T-cell (primary cell): ENCODE measurements at regions not wholly inside any gene's neighbourhood (a gene's known extent, or its start where the extent isn't known, plus 50 kb on each side); places are given as distances from the start of the nearest gene placed in this dataset.

Source experiments
- ATAC-seq, 4 experiments: fragments of 200-7000 bp in 3 of 4; fragments of 150-1000 bp in 1 of 4; cut with Tn5 transposase; replicated peaks in 1 of 4; 1 replicate in 3 of 4; 2 replicates in 1 of 4; pipeline ENCODE4 v1.10.0; 2021; ENCODE audit warnings: moderate library complexity in 3 of 4, mild to moderate bottlenecking in 2 of 4, moderate number of reproducible peaks in 1 of 4
- CTCF ChIA-PET, 2 donors: fragments of 300-600 bp; sonication (Branson Sonifier 250); formaldehyde crosslinking; loops; one replicate each; lab custom pipeline; 2022; ENCODE audit warnings: antibody characterized with exemption in 2 of 2; lab: Charles Lee
- POLR2A ChIA-PET, 2 donors: fragments of 300-600 bp; sonication (Branson Sonifier 250); formaldehyde crosslinking; loops; one replicate each; lab custom pipeline; 2022; ENCODE audit warnings: antibody characterized with exemption in 2 of 2; lab: Charles Lee
- DNase-seq, 35 experiments: peaks; one replicate each; pipeline versions ENCODE4 v3.0.0 to v3.0.0-alpha.2; 2013 to 2023
- H3K27ac ChIP-seq: one replicate; pipeline ENCODE4 v1.5.1; 2013; ENCODE audit warnings: low read length
- H3K27me3 ChIP-seq, 2 experiments: replicated peaks in 1 of 2; 1 replicate in 1 of 2; 2 replicates in 1 of 2; pipeline versions ENCODE4 v1.6.1 to v1.7.0; 2013; ENCODE audit warnings: low read length in 1 of 2, mixed read lengths in 1 of 2; ENCODE audit not compliant: control insufficient read depth in 2 of 2, insufficient read depth in 2 of 2; ENCODE audit errors: extremely low read depth in 1 of 2
- H3K36me3 ChIP-seq, 2 donors: 1 replicate in 1 of 2; 2 replicates in 1 of 2; pipeline versions ENCODE4 v1.6.1 to v1.7.0; 2013; ENCODE audit warnings: low read length in 1 of 2; ENCODE audit not compliant: control insufficient read depth in 2 of 2, insufficient read depth in 1 of 2; ENCODE audit errors: extremely low read depth in 1 of 2
- H3K4me1 ChIP-seq, 2 experiments: 1 replicate in 1 of 2; 2 replicates in 1 of 2; pipeline versions ENCODE4 v1.6.1 to v1.7.0; 2013; ENCODE audit warnings: low read length in 2 of 2, mixed read lengths in 1 of 2; ENCODE audit not compliant: insufficient read depth in 2 of 2, control insufficient read depth in 1 of 2; ENCODE audit errors: extremely low read depth in 1 of 2
- H3K4me3 ChIP-seq, 2 donors: 1 replicate in 1 of 2; 2 replicates in 1 of 2; pipeline versions ENCODE4 v1.5.1 to v1.7.0; 2013; ENCODE audit warnings: mild to moderate bottlenecking in 2 of 2, low read length in 1 of 2, moderate library complexity in 1 of 2; ENCODE audit not compliant: control insufficient read depth in 1 of 2; ENCODE audit errors: extremely low read depth in 1 of 2
- H3K9me3 ChIP-seq: 2 replicates; pipeline ENCODE4 v1.7.0; 2013
- H3K27ac Mint-ChIP-seq, 2 donors: one replicate each; pipeline ENCODE4 v1.8.0; 2020 to 2021; ENCODE audit warnings: mild to moderate bottlenecking in 2 of 2, mixed read lengths in 2 of 2
- H3K27me3 Mint-ChIP-seq, 2 donors: one replicate each; pipeline ENCODE4 v1.8.0; 2021 to 2022; ENCODE audit warnings: mixed read lengths in 2 of 2
- H3K36me3 Mint-ChIP-seq: one replicate; pipeline ENCODE4 v1.8.0; 2021; ENCODE audit warnings: mixed read lengths
- H3K4me1 Mint-ChIP-seq, 3 donors: one replicate each; pipeline ENCODE4 v1.8.0; 2020 to 2022; ENCODE audit warnings: mixed read lengths in 3 of 3, mild to moderate bottlenecking in 1 of 3
- H3K4me3 Mint-ChIP-seq, 3 donors: one replicate each; pipeline ENCODE4 v1.8.0; 2020 to 2022; ENCODE audit warnings: mild to moderate bottlenecking in 3 of 3, mixed read lengths in 3 of 3, moderate library complexity in 3 of 3
- H3K9me3 Mint-ChIP-seq, 3 donors: one replicate each; pipeline ENCODE4 v1.8.0; 2020 to 2022; ENCODE audit warnings: mixed read lengths in 3 of 3
- WGBS: methylation state at CpG from one replicate; pipeline ENCODE4 v1.1.5; 2013; ENCODE audit warnings: missing lambda C conversion rate; ENCODE audit not compliant: insufficient coverage; 5-methylcytosine and 5-hydroxymethylcytosine counted together

DNA sequence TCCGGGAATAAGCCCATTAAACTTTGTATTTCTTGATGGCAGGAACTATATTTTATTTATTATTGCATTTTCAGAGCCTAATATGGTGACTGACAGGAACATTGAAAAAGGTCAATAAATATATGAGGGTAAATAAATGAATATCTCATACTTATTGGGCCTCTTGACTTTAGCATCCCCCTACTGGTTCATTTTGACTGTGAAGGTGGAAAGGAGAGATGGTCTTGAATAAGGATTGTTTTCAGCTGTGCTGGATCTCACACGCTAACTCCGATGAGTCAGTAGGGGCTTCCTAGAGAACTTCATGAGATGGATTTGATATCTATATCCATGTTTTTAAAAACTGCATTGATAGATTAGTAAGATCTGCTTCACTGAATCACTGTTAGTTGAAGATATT lies 1026.0 kb downstream of the REEP3 start:
- H3K4me3 ChIP-seq: no peak overlapping the region
- H3K4me1 Mint-ChIP-seq: no peaks in the 10 kb centered on the region
- H3K27ac ChIP-seq: no peak overlapping the region
- H3K36me3 Mint-ChIP-seq: no peaks in the 10 kb centered on the region
- no CpG with 5 or more reads among the region's 3 CpGs for WGBS
- no peaks in the 10 kb centered on the region for H3K36me3 ChIP-seq
- no peaks in the 10 kb centered on the region for H3K9me3 ChIP-seq
- DNase-seq: no peak
- no peaks in the 10 kb centered on the region for H3K4me1 ChIP-seq
- peaks cover 7 to 10% (median 9%) of the 10 kb centered on the region in 3 donors for H3K9me3 Mint-ChIP-seq
- POLR2A ChIA-PET: no interaction called here
- H3K4me3 Mint-ChIP-seq: no peak overlapping the region
- H3K27me3 Mint-ChIP-seq: no peaks in the 10 kb centered on the region
- H3K27me3 ChIP-seq: no peaks in the 10 kb centered on the region
- H3K27ac Mint-ChIP-seq: no peak overlapping the region
- ATAC-seq: no peak
- CTCF ChIA-PET: no interaction called here

DNA sequence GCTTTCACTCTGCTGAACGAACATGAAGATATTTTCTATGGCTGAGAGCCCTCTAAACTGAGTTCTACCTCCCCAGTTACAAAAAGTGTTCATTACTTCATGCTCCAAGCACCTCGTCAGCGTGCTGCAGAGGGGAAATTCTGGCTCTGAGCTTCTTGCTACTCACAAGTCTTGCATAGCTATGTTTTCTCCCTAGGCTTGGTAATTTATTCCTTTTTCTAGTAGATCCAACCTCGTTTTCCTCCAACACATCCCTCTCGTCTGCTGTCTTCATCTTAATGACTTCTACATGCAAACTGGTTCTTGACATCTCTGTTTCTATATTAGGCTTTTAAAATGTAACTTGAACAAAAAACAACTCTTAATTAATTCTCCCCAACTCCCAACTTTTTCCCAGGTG lies 1034.5 kb downstream of the REEP3 start:
- no peak for DNase-seq
- 48% methylated on average over 3 of the region's 5 CpGs for WGBS
- CTCF ChIA-PET: no interaction called here
- H3K27ac ChIP-seq: no peak overlapping the region
- no peaks in the 10 kb centered on the region for H3K4me1 ChIP-seq
- POLR2A ChIA-PET: no interaction called here
- no peaks in the 10 kb centered on the region for H3K36me3 ChIP-seq
- H3K9me3 ChIP-seq: no peaks in the 10 kb centered on the region
- H3K27me3 Mint-ChIP-seq: no peaks in the 10 kb centered on the region
- H3K27me3 ChIP-seq: no peaks in the 10 kb centered on the region
- H3K4me1 Mint-ChIP-seq: no peaks in the 10 kb centered on the region
- no peak overlapping the region for H3K27ac Mint-ChIP-seq
- H3K4me3 ChIP-seq: no peak overlapping the region
- H3K9me3 Mint-ChIP-seq: peaks cover 7 to 32% (median 18%) of the 10 kb centered on the region in 3 donors
- no peaks in the 10 kb centered on the region for H3K36me3 Mint-ChIP-seq
- no peak overlapping the region for H3K4me3 Mint-ChIP-seq
- no peak for ATAC-seq

DNA sequence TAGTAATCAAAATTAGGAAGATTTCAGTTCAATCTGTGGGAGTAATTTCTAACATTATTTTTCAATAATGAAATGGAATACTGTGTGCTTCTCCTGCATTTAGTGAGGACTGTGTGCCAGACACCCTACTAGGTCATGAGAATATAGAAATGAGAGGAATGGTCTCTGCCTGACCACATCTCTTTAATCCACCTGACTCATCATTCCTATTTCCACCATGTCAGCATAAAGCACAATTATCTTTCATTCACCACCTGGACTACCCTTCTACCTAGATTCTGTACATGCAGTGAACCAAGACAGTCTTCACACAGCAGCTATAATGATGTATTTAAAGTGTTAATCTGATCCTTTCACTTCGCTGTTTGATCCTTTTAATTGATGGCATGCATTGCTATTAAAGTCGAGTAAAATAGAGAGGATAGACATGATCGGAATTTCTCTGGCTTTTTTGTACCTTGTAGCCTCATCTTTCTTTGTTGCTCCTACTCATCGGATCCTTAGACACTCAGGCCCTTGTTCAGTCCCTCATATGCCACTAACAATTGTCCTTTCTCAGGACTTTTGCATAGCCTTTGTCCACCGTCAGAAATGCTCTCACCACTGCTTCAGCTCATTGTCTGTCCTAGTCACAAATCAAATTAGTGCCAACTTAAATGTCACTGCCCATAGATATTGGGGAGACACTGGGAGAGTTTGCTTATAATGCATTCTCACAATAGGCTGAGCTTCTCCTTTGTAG lies 1037.1 kb downstream of the REEP3 start:
- Mint-ChIP-seq H3K4me3 (no peak overlapping the region), H3K27ac (no peak overlapping the region), H3K36me3 (no peaks in the 10 kb centered on the region), H3K4me1 (no peaks in the 10 kb centered on the region), H3K27me3 (no peaks in the 10 kb centered on the region), H3K9me3 (peaks cover 6 to 34% (median 9%) of the 10 kb centered on the region in 3 donors)
- ATAC-seq: no peak
- Histone ChIP-seq H3K36me3 (no peaks in the 10 kb centered on the region), H3K27ac (no peak overlapping the region), H3K4me3 (no peak overlapping the region), H3K4me1 (no peaks in the 10 kb centered on the region), H3K27me3 (no peaks in the 10 kb centered on the region), H3K9me3 (no peaks in the 10 kb centered on the region)
- DNase-seq: no peak
- POLR2A ChIA-PET: no interaction called here
- WGBS: 47% methylated on average over 3 of the region's 5 CpGs
- CTCF ChIA-PET: no interaction called here

DNA sequence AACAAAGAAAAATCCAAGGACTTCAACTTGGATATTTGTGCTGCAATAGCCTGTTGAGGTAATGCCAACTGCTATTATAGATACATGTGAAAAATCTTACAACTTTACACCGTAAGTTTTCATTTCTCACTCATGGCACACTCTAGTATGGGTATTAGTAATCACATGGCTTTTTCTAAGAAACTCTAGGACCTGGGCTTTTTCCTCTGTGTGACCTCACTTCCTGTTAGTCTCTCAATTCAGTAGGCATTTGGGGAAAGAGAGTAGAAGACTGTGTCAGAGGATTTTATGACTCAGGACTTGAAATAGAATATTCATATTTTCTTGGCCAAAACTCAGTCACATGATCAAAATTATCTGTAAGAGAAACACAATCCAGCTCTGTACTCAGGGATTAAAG lies 1049.9 kb downstream of the REEP3 start:
- ATAC-seq: no peak
- Histone ChIP-seq H3K36me3 (no peaks in the 10 kb centered on the region), H3K27me3 (no peaks in the 10 kb centered on the region), H3K27ac (no peak overlapping the region), H3K4me3 (no peak overlapping the region), H3K4me1 (no peaks in the 10 kb centered on the region), H3K9me3 (peaks cover 2% of the 10 kb centered on the region)
- Mint-ChIP-seq H3K4me3 (no peak overlapping the region), H3K27ac (no peak overlapping the region), H3K27me3 (no peaks in the 10 kb centered on the region), H3K4me1 (no peaks in the 10 kb centered on the region), H3K9me3 (peaks cover 6 to 9% (median 7%) of the 10 kb centered on the region in 3 donors), H3K36me3 (no peaks in the 10 kb centered on the region)
- ChIA-PET CTCF (no interaction called here), POLR2A (no interaction called here)
- no CpG with 5 or more reads among the region's 1 CpG for WGBS
- no peak for DNase-seq

DNA sequence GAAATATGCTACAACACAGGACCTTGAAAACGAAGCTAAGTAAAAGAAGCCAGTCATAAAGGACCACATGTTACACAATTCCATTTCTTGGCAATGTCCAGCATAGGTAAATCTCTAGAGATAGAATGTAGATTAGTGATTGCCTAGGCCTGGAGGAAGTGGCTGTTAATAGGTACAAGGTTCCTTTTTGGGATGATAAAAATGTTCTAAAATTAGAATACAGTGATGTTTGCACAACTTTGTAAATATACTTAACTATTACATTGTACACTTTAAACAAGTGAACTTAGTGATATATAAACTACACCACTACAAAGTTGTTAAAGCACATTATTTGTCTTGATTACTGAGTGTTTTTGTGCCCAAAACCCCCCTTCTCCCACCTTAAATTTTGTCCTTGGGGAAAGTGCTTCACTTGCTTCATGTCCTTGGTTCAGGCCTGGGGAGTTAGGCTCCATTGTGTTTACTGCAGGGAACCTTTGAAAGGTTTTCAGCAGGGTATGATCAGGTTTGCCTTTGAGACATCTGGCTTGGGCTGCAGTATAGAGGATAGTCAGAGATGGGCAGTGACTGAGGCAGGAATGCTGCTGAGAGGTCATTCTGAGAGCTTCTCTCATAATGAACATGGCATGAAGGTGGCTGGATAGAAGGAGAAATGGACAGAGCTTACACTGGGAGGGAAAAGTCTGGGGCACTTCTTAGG lies 1052.6 kb downstream of the REEP3 start:
- Histone ChIP-seq H3K36me3 (no peaks in the 10 kb centered on the region), H3K27me3 (no peaks in the 10 kb centered on the region), H3K9me3 (peaks cover 2% of the 10 kb centered on the region), H3K4me3 (no peak overlapping the region), H3K27ac (no peak overlapping the region), H3K4me1 (no peaks in the 10 kb centered on the region)
- no peak overlapping the region for H3K4me3 Mint-ChIP-seq
- no peaks in the 10 kb centered on the region for H3K36me3 Mint-ChIP-seq
- ChIA-PET CTCF (no interaction called here), POLR2A (no interaction called here)
- DNase-seq (no peak), ATAC-seq (no peak)
- WGBS: no CpG with 5 or more reads among the region's 1 CpG
- H3K27me3 Mint-ChIP-seq: no peaks in the 10 kb centered on the region
- no peak overlapping the region for H3K27ac Mint-ChIP-seq
- H3K9me3 Mint-ChIP-seq: peaks cover 0 to 7% (median 5%) of the 10 kb centered on the region in 3 donors
- no peaks in the 10 kb centered on the region for H3K4me1 Mint-ChIP-seq

DNA sequence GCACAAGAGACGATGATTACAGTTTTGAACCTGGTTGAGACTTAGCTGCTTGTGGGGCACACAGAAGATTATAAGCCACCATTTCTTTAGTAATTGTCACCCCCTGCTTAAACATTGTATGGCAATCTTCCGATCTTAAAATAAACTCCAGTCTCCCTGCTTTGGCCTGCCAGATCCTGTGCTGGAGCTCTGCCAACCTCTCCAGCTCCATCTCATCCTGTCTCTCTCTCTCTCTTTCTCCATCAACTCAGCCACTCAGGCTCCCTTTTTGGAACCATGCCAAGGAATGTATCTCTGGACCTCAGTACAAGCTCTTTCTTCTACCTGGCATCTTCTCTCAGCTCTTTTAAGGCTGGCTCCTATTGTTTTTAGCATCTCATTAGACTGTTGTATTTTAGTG lies 1053.2 kb downstream of the REEP3 start:
- Histone ChIP-seq H3K27me3 (no peaks in the 10 kb centered on the region), H3K4me1 (no peaks in the 10 kb centered on the region), H3K36me3 (no peaks in the 10 kb centered on the region), H3K27ac (no peak overlapping the region), H3K9me3 (peaks cover 1% of the 10 kb centered on the region), H3K4me3 (no peak overlapping the region)
- Mint-ChIP-seq H3K4me1 (no peaks in the 10 kb centered on the region), H3K36me3 (no peaks in the 10 kb centered on the region), H3K4me3 (no peak overlapping the region), H3K9me3 (peaks cover 0 to 7% (median 2%) of the 10 kb centered on the region in 3 donors), H3K27me3 (no peaks in the 10 kb centered on the region), H3K27ac (no peak overlapping the region)
- DNase-seq (no peak), ATAC-seq (no peak)
- POLR2A ChIA-PET: no interaction called here
- CTCF ChIA-PET: no interaction called here
- 88% methylated on average over 1 of the region's 2 CpGs for WGBS
